Activated naive CD4-positive, alpha-beta T cell treated with anti-CD3 and anti-CD28 coated beads, Interleukin-2, amount 50 U/mL, for 16 hours (primary cell): ENCODE measurements at regions not wholly inside any gene's neighbourhood (a gene's known extent, or its start where the extent isn't known, plus 50 kb on each side); places are given as distances from the start of the nearest gene placed in this dataset.

Experiments used
- DNase-seq: peaks from one replicate; pipeline ENCODE4 v3.0.0-alpha.2; 2020

DNA sequence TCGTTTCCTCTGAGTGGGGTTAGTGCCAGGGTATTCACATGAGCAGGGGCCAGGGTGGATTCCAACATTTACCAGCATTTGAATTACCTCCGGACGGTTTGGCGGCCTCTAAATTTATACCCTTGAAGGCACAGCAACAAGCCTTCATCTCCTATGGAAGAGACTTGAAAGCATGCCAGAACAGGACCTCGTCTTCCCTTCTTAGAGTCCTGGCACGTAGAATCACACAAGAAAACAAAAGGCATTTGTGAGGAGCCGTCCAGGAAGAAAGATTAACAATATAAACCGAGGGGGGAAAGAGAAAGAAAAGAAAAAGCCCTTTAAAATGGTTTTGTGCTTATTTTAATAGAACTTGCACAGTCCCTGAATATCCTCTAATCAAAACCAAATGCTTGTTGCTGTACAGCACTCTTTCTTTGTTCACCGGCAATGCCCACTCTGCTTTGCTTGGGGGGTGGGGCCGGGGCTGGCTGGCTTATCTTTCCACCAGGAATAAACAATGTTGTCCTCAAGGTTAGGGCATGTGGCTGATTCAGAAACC is 575.8 kb upstream of the ZNF462 start:
- DNase-seq = no peak

DNA sequence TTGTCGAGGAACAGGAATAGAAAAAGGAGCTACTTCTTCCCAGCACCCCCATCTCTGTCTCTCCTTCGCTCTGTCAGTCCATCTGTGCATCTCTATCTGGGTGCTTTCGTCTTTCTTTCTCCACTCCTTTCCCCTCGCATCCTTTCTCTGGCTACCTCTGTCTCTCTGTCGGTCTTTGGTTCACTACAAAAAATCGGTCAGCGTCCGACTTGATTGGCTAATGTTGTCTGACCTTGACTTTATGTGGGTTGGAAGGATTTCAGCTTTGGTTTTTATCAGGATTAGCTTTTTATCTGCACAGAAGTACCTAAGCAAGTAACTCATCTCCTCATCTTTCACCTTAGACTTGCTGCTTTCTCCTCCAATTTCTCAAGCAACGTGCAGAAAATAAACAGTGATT is 575.2 kb upstream of the ZNF462 start:
- DNase-seq = no peak

DNA sequence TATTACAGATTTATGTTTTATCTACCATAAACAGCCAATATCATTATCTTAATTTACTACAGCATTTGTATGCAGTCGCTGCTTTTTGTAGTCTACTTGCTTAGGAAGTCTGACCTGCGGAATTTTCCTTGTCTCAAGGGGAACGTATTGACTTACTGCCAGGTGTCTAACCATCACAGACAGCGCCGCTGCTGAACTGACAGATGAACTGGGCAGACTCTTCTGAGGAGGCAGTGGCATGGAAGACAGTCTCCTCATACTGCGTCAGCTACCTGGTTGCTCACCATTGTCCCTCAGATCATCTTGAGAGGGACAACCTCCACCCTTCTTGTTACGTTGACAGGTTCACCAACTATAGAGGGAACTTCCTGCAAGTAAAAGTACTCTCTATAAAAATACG is 574.3 kb upstream of the ZNF462 start:
- no peak for DNase-seq

GRCh38 chr9:106291786-106292185 is 571.2 kb upstream of the ZNF462 start:
- no peak for DNase-seq

DNA sequence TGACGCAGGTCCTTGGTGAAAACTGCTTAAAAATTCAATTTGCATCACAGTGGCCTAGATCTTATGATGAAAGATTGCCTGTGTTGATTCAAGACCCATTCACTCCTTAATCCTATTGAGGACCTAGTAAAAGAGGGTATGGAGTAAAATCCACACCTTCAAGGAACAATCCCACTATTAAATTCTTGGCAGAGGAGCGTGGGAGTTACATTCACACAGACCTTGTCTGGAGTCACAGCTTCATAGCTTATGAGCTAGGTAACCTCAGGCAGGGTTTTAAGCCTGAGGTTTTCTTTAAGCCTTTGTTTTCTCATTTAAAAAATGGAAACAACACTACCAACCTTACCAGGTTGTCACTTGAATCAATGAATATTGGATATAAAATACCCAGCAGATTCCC is 566.5 kb upstream of the ZNF462 start:
- DNase-seq = no peak

DNA sequence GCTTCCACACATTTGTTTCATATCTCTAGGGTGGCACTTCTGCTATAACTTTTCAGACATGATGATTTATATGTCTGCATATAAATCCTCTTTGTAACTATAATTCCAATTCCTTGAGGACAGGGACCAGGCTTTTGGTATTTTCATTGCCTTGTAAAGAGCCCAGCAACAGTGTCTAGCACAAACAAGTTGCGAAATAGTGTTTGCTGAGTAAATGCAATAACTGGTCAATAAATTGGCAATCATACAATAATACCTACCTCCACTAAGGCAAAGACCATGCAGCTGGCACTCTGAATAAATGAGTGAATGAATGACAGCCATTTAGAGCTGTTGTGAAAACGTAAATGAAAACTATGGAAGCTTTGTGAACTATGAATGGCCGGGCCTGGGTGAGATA is 564.0 kb upstream of the ZNF462 start:
- DNase-seq = no peak

DNA sequence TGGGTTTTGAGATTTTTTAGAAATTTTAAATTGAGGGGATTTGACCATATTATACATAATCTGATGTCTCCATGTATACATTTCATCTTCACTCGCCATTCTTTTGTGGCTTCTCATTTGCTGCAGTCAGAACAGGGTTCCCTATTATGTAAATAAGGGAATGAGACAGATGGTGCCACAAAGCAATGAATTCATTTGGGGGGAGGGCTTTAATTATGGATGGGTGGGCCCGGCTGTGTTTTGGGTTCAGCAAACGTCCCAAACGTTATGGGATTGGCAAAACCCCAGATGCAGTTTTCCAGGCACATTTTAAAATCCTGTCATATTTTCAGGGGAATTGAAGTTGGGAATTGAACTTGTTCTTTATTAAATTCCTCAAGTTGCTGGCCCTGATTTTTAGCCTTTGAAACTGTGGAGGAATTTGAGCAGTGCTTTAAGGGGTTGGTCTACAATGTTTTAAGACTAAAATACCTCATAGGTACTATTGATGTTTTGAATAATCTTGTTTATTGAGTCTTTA is 558.5 kb upstream of the ZNF462 start:
- DNase-seq = no peak

GRCh38 chr9:106305428-106306133 is 557.4 kb upstream of the ZNF462 start:
- DNase-seq = no peak

DNA sequence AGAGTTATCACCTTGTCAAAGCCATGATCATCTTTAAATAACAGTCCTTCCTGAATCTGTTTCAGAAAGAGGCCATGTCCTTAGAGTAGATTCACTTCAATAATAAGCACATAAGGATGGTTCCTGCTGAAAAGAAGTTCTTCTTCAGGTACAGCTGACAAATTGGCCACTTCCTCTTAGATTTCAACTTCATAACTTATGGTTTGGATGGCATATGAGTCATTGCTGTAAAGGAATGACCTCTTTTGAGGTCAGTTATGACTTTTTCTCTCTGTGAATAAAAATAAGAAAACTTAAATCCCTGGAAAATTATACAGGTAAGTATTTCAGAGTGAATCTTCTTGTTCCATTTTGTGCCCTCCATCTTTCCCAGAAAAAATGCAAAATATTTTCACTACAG is 555.3 kb upstream of the ZNF462 start:
- no peak for DNase-seq

GRCh38 chr9:106309925-106310324 is 553.0 kb upstream of the ZNF462 start:
- no peak for DNase-seq

GRCh38 chr9:106310782-106311181 is 552.2 kb upstream of the ZNF462 start:
- no peak for DNase-seq

GRCh38 chr9:106312906-106313305 is 550.1 kb upstream of the ZNF462 start:
- no peak for DNase-seq

DNA sequence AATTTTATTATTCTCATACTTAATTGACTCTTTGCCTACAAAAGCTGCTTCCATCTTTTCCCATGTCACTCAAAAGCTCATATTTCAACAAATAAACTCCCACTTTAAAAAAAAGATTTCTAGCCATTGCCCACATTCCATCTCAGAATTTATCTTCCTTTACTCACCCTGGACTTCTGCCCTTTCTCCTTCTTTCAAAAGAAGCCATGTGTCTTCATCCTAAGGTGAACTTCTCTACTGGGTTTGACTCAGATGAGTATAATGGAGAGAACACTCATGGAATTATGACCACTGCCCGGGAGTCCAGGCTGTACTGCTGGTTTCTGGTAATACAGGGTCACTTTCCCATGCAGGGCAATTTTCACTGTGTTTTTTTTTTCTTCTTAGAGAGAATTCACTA is 548.5 kb upstream of the ZNF462 start:
- no peak for DNase-seq

GRCh38 chr9:106321394-106322180 is 541.4 kb upstream of the ZNF462 start:
- DNase-seq = no peak

DNA sequence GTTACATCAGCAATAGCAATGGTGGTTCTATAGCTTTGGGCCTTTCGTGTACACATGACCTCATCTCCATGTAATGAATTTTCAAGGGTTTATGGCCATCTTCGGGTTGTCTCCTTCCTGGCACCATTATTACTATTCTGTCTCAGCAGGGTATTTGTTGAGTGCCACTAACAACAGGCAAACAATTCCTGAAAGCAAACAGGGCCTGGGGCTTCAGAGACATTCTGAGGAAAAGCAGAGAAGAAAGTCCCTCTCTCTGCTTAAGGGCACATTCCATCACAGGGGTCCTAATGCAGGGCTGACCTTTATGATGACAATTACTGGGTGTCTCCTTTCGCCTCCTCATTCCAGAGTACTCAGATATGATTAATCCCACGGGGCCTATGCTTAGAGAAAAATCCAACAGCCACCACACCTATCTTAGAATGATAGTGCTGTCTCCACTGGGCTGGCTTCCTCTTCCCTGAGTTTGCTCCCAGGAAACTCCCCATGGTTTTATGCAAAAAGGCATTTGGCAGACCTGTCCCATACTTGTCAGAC is 540.2 kb upstream of the ZNF462 start:
- DNase-seq = no peak

DNA sequence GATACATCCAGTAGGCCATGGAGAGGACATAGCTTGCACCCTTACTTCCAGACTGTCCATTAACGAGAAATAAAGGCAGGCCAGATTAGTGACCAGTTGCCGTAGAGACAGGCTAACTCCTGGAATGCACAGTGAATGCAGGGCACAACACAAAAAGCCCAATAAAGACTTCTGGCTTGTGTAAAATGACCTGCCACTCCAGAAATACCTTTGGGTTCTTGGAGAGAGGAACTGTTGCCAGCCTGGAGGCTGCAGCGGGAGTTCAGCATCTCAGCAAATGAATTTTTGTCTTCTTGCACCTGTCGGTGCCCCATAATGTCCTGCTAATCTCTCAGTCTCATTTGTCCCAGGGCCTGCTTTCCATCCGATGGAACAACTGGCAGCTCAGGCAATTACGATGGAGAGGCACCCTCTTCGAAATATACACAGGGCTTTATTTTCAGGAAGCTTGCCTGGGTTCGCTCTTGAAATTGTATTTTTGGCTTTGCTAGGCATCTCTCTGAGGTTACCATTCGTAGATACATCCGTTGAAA is 538.8 kb upstream of the ZNF462 start:
- DNase-seq = no peak

GRCh38 chr9:106324591-106325280 is 538.2 kb upstream of the ZNF462 start:
- no peak for DNase-seq

- DNase-seq = no peak
These were observed 536.5 kb upstream of the ZNF462 start for GRCh38 chr9:106326493-106326892.

- no peak for DNase-seq
These were observed 529.5 kb upstream of the ZNF462 start for GRCh38 chr9:106333481-106333880.

- DNase-seq = no peak
These were observed 528.9 kb upstream of the ZNF462 start for GRCh38 chr9:106334081-106334480.

- no peak for DNase-seq
These were observed 523.1 kb upstream of the ZNF462 start for GRCh38 chr9:106339882-106340281.

- no peak for DNase-seq
These were observed 512.2 kb upstream of the ZNF462 start for GRCh38 chr9:106350777-106351176.

DNA sequence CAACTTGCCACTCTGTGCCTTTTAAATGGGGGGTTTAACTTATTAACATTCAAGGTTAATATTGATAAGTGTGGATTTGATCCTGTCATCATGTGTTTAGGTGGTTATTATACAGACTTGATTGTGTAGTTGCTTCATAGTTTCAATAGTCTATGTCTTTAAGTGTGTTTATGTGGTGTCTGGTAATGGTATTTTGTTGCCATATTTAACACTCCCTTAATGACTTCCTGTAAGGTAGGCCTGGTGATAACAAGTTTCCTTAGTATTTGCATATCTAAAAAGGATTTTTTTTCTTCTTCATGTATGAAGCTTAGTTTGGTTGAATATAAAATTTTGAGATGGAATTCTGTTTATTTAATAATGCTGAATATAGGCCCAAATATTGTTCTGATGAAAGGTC is 506.0 kb upstream of the ZNF462 start:
- no peak for DNase-seq
